Ascending aorta (tissue), 2 donors: ENCODE measurements at regions not wholly inside any gene's neighbourhood (a gene's known extent, or its start where the extent isn't known, plus 50 kb on each side); places are given as distances from the start of the nearest gene placed in this dataset.

ENCODE experiments used
- DNase-seq, 2 donors: peaks; one replicate each; pipeline ENCODE4 v3.0.0-alpha.2; 2019; ENCODE audit warnings: low spot score in 2 of 2
- H3K27ac ChIP-seq, 2 donors: fragments of 200-600 bp; sonication (generic); one replicate each; pipeline ENCODE4 v1.5.1; 2016 to 2017; ENCODE audit warnings: mild to moderate bottlenecking in 1 of 2
- H3K27me3 ChIP-seq: fragments of 200-600 bp; sonication (generic); one replicate; pipeline ENCODE4 v1.5.1; 2017
- H3K36me3 ChIP-seq, 2 donors: fragments of 200-600 bp; sonication (generic); one replicate each; pipeline ENCODE4 v1.5.1; 2016
- H3K4me1 ChIP-seq, 2 donors: fragments of 200-600 bp; sonication (generic); one replicate each; pipeline ENCODE4 v1.5.1; 2016 to 2017; ENCODE audit warnings: mild to moderate bottlenecking in 1 of 2
- H3K4me3 ChIP-seq, 2 donors: fragments of 200-600 bp; sonication (generic); one replicate each; pipeline ENCODE4 v1.5.1; 2016 to 2017; ENCODE audit warnings: mild to moderate bottlenecking in 1 of 2
- H3K9me3 ChIP-seq, 2 donors: fragments of 200-600 bp; sonication (generic); one replicate each; pipeline ENCODE4 v1.5.1; 2016
- intact Hi-C: fragments of 100-400 bp; cut with DNase I; formaldehyde crosslinking; loops from one replicate; pipeline ENCODE4 v1.15.1; 2023
- TF ChIP-seq, protein P1 (sequence below), 3 experiments: fragments of 200-600 bp in 2 of 3; fragments of 450-650 bp in 1 of 3; sonication (generic) in 2 of 3; IDR thresholded peaks; one replicate each; pipeline ENCODE4 v1.5.1; 2016 to 2019; ENCODE audit warnings: antibody characterized with exemption in 3 of 3, mild to moderate bottlenecking in 1 of 3, moderate library complexity in 1 of 3

DNA sequence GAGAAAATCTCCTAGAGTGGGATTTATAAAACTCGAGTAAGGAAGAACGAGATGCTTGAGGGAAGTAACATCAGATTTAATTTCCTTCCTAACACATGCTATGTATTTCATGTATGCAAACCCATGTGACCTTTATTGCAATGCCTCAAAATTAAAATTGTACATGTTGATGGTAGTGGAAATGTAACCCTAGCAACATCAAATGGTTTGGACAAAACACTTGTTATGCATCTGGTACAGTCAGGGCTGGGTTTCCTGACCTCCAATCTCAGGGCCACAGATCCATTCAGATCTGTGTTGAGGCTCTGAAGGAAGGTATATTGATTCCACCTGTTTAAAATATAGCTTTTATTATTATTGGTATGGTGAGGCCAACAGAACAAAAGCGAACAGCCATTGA is 246.0 kb downstream of the WNT5A start:
- Histone ChIP-seq H3K4me1 (no peaks in the 10 kb centered on the region), H3K4me3 (no peak overlapping the region), H3K27me3 (no peaks in the 10 kb centered on the region), H3K36me3 (no peaks in the 10 kb centered on the region), H3K27ac (no peak overlapping the region), H3K9me3 (no peaks in the 10 kb centered on the region)
- no peak for DNase-seq
- TF ChIP-seq, protein P1, sequence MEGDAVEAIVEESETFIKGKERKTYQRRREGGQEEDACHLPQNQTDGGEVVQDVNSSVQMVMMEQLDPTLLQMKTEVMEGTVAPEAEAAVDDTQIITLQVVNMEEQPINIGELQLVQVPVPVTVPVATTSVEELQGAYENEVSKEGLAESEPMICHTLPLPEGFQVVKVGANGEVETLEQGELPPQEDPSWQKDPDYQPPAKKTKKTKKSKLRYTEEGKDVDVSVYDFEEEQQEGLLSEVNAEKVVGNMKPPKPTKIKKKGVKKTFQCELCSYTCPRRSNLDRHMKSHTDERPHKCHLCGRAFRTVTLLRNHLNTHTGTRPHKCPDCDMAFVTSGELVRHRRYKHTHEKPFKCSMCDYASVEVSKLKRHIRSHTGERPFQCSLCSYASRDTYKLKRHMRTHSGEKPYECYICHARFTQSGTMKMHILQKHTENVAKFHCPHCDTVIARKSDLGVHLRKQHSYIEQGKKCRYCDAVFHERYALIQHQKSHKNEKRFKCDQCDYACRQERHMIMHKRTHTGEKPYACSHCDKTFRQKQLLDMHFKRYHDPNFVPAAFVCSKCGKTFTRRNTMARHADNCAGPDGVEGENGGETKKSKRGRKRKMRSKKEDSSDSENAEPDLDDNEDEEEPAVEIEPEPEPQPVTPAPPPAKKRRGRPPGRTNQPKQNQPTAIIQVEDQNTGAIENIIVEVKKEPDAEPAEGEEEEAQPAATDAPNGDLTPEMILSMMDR (IDR thresholded peaks at IDR 0.05): no peak
- intact Hi-C loops: no loop called here

DNA sequence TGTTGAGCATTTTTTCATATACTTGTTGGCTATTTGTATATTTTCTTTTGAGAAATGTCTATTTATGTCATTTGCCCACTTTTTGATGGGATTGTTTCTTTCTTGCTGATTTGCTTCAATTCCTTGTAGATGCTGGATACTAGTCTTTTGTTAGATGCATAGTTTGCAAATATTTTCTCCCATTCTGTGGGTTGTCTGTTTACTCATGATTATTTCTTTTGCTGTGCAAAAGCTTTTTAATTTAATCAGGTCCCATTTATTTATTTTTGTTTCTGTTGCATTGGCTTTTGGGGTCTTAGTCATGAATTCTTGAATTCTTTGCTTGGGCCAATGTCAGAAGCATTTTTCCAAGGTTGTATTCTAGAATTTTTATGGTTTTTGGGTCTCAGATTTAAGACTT is 251.7 kb downstream of the WNT5A start:
- intact Hi-C loops: no loop called here

DNA sequence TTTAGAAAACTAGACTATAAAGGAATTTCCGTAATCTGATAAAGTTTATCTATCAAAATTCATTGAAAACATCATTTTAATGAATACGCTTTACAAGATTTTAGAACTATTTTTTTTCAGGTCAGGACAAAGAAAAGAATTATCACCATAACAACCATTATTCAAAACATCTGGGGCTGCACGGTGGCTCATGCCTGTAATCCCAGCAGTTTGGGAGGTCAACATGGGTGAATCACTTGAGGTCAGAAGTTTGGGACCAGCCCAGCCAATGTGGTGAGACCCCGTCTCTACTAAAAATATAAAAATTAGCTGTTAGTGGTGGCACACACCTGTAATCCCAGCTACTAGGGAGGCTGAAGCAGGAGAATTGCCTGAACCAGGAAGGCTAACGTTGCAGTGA is 260.4 kb downstream of the WNT5A start:
- no peak overlapping the region for H3K27ac ChIP-seq
- no peaks in the 10 kb centered on the region for H3K4me1 ChIP-seq
- H3K4me3 ChIP-seq: no peak overlapping the region
- TF ChIP-seq, protein P1 (IDR thresholded peaks at IDR 0.05): no peak
- intact Hi-C loops: no loop called here
- no peaks in the 10 kb centered on the region for H3K36me3 ChIP-seq
- H3K9me3 ChIP-seq: no peaks in the 10 kb centered on the region
- no peak for DNase-seq
- no peaks in the 10 kb centered on the region for H3K27me3 ChIP-seq

More for the DNA sequence above, 251.7 kb downstream of the WNT5A start:
- no peak overlapping the region for H3K4me3 ChIP-seq
- H3K27ac ChIP-seq: no peak overlapping the region
- no peaks in the 10 kb centered on the region for H3K4me1 ChIP-seq
- DNase-seq: no peak
- H3K36me3 ChIP-seq: no peaks in the 10 kb centered on the region
- H3K27me3 ChIP-seq: no peaks in the 10 kb centered on the region
- TF ChIP-seq, protein P1 (IDR thresholded peaks at IDR 0.05): no peak
- H3K9me3 ChIP-seq: no peaks in the 10 kb centered on the region

DNA sequence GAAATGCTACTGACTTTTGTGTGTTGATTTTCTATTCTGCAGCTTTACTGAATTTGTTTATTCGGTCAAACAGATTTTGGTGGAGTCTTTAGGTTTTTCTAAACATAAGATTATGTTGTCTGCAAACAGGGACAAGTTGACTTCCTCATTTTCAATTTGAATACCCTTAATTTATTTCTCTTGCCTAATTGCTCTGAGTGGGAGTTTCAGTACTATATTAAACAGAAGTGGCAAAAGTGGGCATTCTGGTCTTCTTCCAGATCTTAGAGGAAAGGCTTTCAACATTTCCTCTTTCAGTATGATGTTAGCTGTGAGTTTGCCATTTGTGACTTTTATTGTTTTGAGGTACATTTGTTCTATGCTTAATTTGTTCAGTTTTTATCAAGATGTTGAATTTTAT is 268.5 kb downstream of the WNT5A start:
- no peak for DNase-seq
- no peak overlapping the region for H3K4me3 ChIP-seq
- TF ChIP-seq, protein P1 (IDR thresholded peaks at IDR 0.05): no peak

DNA sequence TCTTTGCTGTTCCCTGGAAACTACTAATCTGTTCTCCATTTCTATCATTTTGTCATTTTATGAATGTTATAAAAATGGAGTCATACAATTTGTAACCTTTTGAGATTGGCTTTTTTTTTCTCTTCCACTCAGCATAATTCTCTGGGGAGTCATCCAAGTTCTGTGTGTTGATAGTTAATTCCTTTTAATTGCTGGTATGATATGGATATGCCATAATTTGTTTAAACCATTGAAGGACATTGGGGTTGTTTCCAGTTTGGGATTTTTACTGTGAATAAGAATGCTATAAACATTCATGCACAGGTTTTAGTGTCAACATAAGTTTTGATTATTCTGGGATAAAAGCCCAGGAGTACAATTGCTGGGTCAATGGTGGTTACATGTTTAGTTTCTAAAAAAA is 279.4 kb downstream of the WNT5A start:
- Histone ChIP-seq H3K36me3 (no peaks in the 10 kb centered on the region), H3K4me3 (no peak overlapping the region), H3K27ac (no peak overlapping the region), H3K9me3 (no peaks in the 10 kb centered on the region), H3K4me1 (no peaks in the 10 kb centered on the region), H3K27me3 (no peaks in the 10 kb centered on the region)
- TF ChIP-seq, protein P1 (IDR thresholded peaks at IDR 0.05): no peak
- DNase-seq: no peak
- intact Hi-C loops: no loop called here

More for the DNA sequence above, 268.5 kb downstream of the WNT5A start:
- intact Hi-C loops: no loop called here
- H3K4me1 ChIP-seq: no peaks in the 10 kb centered on the region
- peaks cover 0 to 8% of the 10 kb centered on the region in 2 donors for H3K9me3 ChIP-seq
- H3K27ac ChIP-seq: no peak overlapping the region
- H3K36me3 ChIP-seq: no peaks in the 10 kb centered on the region
- no peaks in the 10 kb centered on the region for H3K27me3 ChIP-seq

DNA sequence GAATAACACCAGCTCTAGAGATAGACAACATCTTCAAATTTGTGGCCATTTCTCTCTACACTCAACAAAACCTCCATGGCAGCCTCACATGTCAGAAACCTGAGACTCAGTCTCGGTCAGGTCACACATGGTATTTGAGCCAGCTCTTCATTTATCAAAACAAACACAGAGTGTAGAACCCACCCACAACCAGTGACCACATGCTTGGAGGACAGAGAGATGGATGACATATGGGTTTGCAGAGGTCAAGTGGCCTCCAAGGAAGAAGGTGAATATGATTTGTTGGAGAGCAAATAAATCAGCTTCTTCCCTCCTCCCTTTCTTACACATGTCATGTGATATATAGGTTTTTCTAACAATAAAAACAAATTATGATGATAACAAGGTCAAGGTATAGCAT is 278.1 kb upstream of the LRTM1 start:
- DNase-seq: no peak
- Histone ChIP-seq H3K9me3 (no peaks in the 10 kb centered on the region), H3K4me3 (no peak overlapping the region), H3K36me3 (no peaks in the 10 kb centered on the region), H3K27me3 (no peaks in the 10 kb centered on the region), H3K27ac (no peak overlapping the region), H3K4me1 (no peaks in the 10 kb centered on the region)
- TF ChIP-seq, protein P1 (IDR thresholded peaks at IDR 0.05): no peak
- intact Hi-C loops: no loop called here
